GM18520 (cell line): ENCODE measurements at regions not wholly inside any gene's neighbourhood (a gene's known extent, or its start where the extent isn't known, plus 50 kb on each side); places are given as distances from the start of the nearest gene placed in this dataset.
"Not testable (repeated sequence)": the region's sequence is repeated elsewhere in the genome, so short reads cannot be mapped to it uniquely, and the experiment has no call there.

Experiments
- ATAC-seq: cut with Tn5 transposase; IDR thresholded peaks from one replicate; pipeline ENCODE4 v1.9.1; 2021; ENCODE audit not compliant: unreplicated experiment

DNA sequence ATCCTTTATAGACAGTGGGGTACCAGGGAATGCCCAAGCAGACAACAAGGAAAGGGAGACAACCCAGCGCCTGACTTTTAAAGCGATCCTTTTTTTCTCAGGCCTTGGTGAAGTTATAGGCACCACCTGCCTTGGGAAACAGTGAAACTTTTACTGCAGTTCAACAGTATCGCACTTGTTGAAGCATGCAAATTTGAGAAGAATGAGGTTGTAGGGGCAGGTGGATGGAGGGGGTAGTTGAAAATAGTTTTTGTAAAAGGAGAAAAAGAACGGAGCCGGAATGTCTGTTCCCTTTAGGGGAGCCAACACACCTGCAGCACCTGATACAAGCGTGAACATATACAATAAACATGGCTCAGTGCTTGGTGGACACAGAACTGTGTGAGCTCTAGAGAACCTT is 190.2 kb upstream of the NR3C1 start:
- no peak for ATAC-seq

DNA sequence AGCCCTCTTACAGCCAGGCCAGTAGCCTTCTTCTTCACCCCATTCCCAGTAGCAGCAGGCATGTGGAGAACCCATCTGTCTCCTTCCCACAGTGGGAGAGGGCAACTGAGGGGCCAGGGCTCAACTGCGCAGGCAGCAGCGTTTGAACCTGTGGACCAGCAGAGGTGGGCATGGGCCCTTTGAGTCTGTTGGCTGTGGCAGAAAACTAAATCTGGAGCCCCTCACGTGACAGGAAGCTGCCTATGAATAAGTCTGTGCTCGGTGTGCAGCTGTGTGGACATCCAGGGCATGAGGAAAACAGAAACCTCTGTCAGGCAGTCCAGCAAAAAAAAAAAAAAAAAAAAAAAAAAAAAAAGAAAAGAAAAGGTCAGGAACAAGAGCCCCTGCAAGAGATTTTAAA is 189.2 kb upstream of the NR3C1 start:
- ATAC-seq = no peak

DNA sequence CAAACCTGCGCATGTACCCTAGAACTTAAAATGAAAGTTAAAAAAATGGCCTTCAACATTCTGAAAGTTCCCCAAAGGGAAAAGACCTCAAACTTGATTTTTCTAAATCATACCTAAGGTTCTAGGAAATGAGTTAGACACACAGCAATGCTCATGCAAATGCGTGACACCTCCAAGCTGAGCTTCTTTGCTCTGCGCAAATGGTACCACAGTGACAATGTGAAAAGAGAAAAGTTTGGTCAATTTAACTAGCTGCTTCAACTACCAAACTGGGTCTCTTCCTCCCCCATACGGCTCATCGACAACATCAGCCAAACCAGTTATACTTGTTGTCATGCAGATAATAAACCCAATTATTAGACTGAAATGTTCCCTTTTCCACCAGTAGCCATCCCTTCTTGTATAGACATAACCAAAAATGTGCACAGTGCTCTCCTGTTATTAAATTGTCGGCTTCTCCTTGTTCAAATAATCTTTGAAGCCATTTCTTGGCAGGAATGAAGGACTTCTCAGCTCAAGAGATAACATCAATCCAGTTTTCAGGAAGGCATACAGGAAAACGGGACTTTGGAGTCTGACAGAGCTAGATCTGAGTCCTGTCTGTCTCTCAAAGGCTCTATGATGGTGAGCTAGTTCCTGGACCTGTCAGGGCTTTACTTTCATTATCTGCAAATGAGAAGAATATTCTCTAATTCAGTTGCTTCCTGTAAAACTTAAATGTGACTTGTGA is 185.6 kb upstream of the NR3C1 start:
- no peak for ATAC-seq

DNA sequence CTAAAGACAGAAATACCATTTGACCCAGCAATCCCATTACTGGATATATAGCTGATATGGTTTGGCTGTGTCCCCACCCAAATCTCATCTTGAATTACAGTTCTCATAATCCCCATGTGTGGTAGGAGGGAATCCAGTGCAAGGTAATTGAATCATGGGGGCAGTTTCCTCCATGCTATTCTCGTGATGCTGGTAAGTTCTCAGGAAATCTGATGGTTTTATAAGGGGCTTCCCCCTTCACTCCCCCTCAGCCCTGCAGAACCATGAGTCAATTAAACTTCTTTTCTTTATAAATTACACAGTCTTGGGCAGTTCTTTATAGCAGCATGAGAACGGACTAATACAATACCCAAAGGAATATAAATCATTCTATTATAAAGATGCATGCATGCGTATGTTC is 184.6 kb upstream of the NR3C1 start:
- not testable (repeated sequence) for ATAC-seq

DNA sequence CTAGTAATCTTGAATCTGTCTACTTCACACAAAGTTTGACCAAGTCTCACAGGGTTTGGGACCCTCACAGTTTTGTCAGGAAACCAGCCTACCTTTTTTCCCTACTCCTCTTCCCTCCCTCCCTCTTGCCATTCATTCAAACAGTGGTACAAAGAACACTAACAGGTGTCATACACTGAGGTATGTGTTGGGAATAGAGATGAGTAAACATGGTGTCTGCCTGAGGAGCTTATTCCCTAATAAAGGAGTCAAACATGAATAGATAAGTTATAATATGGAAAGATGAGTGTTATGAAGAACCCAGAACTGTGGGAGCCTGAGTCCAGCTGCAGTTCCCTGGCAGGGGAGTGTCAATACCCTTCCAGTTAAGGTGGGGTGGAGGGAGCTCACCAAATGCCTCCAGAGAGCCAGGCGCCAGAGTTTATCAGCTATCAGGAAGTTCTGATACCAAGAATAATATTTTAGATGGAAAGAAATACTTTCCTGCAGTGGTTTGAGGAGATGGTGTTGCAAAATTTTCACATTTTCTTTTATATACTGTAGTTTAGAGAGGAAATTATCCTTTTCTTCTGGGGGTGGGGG is 183.4 kb upstream of the NR3C1 start:
- ATAC-seq = no peak

DNA sequence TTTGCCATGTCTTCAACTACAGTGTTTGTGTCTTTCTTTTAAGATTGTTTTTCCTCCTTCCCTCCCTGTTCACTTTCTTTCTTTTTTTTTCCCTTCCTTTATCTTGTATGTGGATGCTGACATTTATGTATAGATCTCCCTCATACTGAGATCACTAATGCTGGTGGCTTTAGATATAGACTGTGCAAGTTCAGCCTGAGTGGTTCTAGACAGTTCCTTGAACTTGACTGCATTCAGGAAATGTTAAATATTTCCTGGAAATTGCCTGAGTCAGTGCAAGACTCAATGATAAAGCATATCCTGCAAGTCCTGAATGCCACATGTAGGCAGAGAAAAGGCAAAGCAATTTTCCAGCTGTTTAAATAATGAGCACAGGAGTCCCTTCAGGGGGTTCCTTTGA is 182.5 kb upstream of the NR3C1 start:
- ATAC-seq = no peak

DNA sequence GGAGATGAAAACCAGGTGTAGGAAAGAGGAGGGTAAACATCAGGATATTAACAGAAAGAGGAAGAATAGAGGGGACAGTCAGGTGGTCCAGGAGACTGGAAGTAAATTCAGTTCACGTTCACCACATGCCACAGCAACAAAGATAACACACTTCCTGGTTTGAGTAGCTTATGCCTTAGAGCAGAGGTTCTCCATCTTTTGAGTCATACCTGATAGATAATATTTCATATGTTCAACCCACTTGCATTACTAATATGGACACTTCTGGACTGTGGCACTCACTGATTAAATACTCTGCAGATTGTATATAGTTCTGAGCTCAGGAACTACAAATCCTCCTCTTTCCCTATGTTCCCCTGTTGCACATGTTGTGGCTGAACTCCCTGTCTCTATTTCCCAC is 179.9 kb upstream of the NR3C1 start:
- ATAC-seq = no peak

DNA sequence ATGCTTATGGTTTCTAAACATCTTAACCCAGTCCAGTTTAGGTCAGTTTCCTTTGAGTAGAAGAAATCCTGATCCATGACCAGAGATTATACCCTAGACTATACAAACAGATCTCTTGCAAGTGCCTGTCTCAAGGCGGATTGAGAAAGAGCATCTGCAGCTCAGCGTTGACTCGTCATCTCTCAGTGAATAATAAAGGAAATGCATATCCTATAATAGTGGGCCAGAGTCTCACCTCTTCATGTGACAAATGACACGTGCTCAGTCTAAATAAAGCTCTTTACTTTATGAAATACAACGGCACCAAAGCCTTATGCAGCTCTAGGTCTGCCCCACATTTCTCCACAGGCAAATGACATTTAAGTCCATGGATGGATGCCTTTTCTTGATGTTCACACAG is 179.4 kb upstream of the NR3C1 start:
- no peak for ATAC-seq

DNA sequence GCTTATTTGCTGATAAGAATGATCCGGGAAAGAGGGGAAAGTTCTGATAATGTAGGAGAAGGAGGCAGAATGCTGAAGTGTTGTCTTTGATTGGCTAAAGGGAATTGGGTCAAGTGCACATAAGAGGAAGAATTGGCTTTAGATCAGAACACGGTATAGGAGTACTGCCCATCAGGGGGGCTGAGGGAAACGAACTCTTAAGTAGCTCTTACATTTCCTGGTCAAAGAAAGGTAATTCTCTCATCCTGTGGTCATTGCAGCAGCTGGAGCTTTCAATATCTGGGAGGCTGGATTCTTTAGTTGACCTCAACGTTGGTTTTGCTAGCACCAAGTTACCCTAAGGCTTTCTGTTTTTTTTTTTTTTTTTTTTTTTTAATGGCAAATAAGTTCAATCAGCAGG is 178.7 kb upstream of the NR3C1 start:
- no peak for ATAC-seq

DNA sequence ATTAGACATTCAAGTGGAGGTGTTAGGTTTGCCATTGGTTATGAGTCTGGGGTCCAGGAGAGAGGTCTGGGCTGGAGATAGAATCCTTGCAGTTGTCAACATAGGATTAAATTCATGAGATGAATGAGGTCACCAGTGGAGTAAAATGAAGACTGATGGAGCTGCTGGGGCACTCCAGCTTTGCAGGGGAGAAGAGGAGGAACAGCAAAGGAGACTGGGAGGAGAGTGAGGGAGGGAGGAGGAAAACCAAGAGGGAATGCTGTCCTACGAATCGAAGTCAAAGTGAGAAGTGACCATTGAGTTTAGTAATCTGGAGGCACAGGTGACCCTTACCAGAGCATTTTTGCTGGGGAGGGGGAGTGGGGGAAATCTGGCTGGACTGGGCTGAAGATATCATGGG is 178.2 kb upstream of the NR3C1 start:
- ATAC-seq = no peak

DNA sequence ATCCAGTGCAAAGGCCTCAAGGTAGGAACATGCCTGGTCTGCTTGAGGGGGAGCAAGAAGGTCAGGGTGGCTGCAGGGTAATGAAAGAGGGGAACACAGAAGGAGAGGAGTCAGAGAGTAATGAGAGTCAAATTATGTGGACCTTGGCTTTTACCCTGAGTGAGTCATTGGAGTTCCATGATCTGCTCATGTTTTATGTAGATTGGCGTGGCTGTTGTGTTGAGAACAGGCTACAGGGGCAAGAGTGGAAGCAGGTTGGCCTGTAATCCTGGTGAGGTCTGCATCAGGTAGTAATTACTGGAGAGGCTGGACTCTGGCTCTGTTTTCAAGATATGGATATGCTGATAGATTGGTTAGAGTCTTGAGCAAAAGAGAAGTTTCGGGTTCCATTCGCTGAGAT is 177.7 kb upstream of the NR3C1 start:
- ATAC-seq = no peak

DNA sequence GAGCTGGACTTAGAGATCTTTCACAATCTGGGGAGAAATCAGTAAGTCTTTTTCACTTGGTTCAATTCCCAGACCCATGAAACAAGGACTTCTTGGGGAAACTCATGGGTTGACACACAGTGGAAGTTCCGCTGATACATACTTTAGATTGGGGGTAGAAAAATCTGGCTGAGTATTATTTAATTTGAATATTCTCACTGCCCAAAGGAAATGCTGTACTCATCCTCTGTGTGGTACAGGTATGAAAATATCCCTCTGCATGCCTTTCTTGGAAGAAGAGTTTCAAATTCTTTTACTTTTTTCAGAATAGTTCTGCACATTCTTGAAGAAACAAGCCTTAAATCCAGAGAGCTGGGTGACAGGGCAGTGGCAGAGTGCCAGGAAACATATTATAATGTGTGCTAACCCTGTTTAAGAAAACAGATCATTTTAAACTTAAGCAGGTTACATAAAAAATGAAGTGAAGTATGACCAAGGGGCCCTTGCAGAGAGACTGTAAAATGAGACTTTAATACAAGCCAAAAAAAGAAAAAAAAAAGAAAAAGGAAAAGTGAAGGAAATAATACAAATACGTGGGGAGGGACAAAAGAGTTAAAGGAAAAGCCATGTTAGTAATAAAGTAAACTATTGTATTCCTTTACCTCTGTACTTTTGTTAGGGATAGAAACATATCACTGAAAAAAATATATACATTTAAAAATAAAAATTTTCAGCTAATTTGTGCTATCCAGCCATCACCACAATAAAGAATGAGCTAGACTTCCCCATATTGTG is 173.4 kb upstream of the NR3C1 start:
- no peak for ATAC-seq

DNA sequence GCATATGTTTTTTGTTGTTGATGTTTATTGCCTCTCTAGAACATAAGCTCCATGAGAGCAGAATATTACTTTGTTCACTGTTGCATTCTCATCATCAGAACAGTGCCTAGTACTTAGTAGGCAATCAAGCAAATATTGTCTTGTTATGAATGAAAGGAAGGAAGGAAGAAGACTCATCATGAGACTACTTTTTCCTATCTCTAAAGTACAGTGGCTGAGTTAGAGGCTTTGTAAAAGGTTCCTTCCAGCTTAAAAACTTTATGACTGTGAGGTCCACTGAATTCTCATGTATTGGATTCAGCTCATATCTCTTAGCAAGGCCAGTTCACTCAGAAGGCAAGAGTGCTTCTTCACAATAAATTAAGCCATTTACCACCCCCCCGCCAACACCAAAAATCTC is 171.8 kb upstream of the NR3C1 start:
- no peak for ATAC-seq

DNA sequence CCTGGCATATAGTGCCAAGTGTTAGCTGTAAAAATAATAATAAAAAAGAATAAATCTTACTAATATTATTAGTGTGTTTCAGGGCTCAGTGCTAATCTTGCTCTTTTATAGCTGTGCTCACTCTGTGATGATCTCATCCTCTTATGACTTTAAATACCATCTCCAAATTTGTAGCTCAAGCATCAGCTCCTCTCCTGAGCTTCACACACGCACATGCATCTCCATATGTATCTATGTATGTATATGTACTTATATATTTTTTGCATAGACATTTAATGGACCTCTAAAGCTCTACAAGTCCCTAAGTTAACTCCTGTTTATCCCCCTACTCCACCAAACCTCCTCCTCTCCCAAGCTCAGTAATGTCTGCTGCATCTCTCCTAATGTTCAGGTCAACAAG is 170.8 kb upstream of the NR3C1 start:
- no peak for ATAC-seq

DNA sequence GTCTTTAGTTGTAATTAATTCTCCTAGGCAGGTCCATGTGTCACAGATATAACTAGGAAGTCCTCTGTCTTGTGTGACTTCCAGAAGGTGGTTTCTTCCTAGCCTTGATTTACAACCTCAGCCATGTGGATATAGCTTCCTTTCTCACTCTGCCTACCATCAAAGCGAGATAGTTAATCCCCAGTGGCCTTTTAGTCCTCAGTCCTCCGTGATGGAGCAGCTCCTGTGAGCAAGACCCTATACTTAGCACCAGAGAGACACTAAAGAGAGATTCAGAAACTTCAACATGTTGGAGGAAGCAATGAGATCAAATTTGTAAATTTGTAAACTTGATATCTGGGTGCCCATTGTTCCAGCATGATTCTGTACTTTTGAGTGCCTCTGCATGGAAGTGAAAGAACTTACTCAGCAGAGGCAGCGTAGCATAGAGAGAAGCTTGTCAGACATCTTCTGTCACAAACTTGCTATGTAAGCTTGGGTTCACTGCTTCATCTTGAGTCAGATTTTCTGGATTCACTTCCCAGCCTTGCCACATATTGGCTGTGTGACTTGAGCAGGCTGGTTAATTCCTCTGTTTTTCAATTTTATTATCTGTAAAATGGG is 170.2 kb upstream of the NR3C1 start:
- no peak for ATAC-seq

DNA sequence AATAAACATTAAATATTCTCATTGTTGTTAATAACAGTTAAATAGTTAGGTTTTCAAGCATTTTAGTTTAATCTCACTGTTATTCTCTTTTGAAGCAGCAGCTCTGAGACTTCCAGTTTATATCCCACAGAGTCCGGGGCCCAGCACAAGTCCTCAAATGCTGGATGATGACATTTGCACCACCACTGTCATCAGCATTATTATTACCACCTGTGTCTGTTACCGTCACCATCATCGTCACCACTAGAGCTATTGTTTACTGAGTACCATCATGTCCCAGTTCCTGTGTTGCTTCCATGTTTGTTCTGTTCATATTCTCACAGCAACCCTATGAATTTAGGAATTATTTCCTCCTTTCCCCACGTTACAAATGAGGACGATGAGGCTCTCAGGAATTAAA is 169.2 kb upstream of the NR3C1 start:
- ATAC-seq = no peak

DNA sequence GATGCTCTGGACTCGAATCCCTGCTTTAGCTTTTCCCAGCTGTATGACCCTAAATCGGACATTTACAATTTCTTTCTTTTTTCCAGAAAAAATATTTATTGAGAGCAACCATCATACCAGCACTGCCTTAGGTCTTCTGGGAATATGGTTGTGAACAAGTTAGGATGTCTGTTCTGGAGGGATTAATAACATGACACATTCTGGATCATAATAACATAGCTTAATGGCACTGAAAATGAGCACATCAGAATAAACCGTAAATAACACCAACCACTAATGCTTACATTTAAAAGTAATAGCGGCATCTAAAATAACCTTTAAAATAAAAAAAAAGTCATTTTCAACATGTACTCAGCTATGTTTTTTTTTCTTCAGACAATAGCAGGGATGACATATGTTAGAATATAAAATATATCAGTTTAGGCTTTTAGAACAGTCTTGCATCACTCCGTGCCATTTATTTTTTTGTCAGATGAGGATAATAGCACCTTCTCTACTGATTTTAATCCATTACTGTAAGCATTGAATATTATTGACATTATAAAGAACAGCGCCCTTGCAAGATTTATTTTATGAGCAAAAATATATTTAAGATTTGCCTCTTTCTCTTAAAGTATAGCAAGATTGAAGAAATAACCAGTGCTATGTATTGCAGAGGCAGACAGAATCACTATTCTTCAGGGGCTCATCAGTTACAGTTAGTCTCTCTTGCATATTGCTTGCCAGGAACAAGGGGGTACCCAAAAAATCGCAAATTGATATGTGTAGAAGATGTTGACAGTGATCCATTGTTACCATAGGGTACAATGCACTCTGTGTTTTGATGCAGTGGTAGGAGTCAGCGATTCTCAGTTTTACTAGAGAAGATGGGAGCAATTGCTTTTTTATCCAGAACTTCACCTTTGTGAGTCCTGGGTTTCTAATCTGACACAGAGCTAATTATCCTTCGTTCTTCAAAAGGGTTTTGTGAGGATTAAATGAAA is 168.4 kb upstream of the NR3C1 start:
- ATAC-seq = no peak

DNA sequence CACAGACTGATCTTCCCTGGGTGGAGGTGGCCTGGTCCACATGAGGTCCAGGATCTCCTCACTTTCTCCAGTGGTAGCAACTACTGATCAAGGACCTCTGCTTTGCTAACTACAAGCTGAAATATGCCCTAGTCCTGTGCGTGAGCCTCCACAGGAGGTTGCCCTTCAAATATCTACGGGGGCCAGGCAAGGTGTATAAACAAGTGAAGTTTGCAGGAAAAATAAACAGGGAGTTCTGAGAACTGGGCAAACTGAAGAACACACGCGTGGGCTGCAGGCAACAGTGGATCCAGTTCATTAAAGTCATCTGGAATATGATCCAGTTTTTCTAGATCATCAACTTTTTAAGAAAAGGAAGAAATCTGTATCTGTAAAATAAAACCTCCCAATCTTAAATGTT is 167.5 kb upstream of the NR3C1 start:
- ATAC-seq = no peak

DNA sequence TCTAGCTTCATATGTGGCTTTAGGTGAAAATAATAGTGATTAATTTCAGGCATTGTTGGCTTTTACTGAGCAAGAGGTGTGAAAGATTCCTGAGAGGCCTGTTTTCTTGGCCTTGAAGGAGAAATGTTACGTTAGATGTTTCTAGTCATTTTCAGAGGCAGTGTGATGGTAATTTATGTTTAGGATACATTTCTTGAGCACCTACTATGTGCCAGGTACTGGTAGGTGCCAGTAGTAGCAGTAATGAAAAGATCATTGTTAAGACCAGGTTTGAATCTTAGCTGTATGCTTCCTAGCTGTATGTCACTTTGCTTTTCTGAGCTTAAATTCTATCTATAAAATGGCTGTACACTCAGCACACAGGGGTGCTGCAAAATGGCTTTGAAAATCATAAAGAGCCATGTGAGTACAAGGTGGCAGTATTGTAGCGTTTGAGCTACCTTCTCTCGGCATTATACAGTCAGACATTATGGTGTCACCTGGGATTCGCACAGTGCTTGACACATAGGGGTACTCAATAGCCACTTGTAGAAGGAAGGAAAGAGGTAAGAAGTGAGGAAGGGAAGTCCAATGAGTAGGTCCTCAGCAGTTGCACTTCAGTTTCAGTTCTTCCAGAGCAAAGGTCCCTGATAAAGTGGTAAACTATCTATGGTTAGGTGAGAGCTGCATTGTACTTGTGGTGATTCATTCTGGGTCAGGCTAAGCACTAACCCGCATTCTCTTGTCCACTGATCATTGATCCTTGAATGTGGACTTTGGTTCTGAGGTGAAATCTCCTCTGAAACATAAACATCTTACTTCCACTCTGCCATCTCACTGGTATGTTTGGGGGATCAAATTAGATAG is 166.5 kb upstream of the NR3C1 start:
- no peak for ATAC-seq

DNA sequence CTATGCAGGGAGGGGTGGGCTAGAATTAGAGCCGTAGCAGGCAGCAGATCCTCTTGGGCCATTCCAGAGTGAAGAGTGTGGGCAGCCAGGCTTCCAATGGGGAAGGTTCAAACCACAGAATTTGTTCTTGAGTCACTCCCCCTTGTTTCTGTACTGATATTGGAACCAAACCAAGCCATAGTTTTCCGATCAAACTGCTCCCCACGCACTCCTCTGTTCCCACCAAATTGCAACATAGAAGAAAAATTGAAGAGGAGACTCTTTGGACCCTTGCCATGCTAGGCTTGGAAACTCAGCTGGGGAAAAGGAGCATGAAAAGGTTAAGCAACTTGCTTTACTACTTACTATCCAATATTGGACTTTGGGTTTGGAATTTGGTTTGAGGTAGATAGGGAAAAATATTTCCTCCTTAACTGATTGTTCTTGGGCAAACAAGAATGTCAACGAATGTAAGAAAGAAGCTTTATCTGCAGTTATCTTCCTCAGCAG is 165.8 kb upstream of the NR3C1 start:
- ATAC-seq = no peak
